ENCODE measurements at regions not wholly inside any gene's neighbourhood (a gene's known extent, or its start where the extent isn't known, plus 50 kb on each side); places are given as distances from the start of the nearest gene placed in this dataset.

DNA sequence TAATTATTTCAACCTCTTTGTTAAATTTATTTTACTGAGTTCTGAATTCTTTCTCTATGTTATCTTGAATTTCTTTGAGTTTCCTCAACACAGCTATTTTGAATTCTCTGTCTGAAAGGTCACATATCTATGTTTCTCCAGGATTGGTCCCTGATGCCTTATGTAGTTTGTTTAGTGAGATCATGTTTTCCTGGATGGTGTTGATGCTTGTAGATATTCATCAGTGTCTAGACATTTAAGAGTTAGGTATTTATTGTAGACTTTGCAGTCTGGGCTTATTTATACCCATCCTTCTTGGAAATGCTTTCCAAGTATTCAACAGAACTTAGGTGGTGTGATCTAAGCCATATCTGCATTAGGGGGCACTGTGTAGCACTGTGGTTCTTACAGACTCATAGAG is 70.2 kb upstream of the SLC27A6 start:
- Histone ChIP-seq H3K27me3 (ENCODE audit: insufficient read depth in 3 of 3, low read length in 2 of 3) (no peaks in the 10 kb centered on the region), H3K36me3 (ENCODE audit: insufficient read depth in 1 of 2, low read depth in 1 of 2) (no peaks in the 10 kb centered on the region), H3K27ac (no peak overlapping the region), H3K4me1 (no peaks in the 10 kb centered on the region), H3K9me3 (no peaks in the 10 kb centered on the region), H3K4me3 (no peak overlapping the region)
- intact Hi-C loops (cut with DNase I) = no loop called here
- no peak for TF ChIP-seq CTCF (IDR thresholded peaks at IDR 0.05)
- no peak for ATAC-seq
- DNase-seq = no peak

GRCh38 chr5:128896675-128897074 is 68.6 kb upstream of the SLC27A6 start:
- Histone ChIP-seq H3K36me3 (ENCODE audit: insufficient read depth in 1 of 2, low read depth in 1 of 2) (no peaks in the 10 kb centered on the region), H3K27ac (no peak overlapping the region), H3K4me1 (no peaks in the 10 kb centered on the region), H3K27me3 (ENCODE audit: insufficient read depth in 3 of 3, low read length in 2 of 3) (no peaks in the 10 kb centered on the region), H3K9me3 (no peaks in the 10 kb centered on the region), H3K4me3 (no peak overlapping the region)
- intact Hi-C loops (cut with DNase I) = no loop called here
- 86 to 91% (median 90%) methylated on average over 2 of the region's 2 CpGs for WGBS, 3 donors
- ATAC-seq (no peak), DNase-seq (no peak)
- no peak for TF ChIP-seq CTCF (IDR thresholded peaks at IDR 0.05)

- no peak for ATAC-seq
- no peak for TF ChIP-seq CTCF (IDR thresholded peaks at IDR 0.05)
- intact Hi-C loops (cut with DNase I) = loop anchor here in 1 of 2 donors (10.0 kb wide), 1 partner anchor 221 kb away; no protein-coding TSS in a partner anchor
- DNase-seq = no peak
- WGBS, 3 donors = 77 to 82% (median 81%) methylated on average over 5 of the region's 5 CpGs
- Histone ChIP-seq H3K36me3 (ENCODE audit: insufficient read depth in 1 of 2, low read depth in 1 of 2) (no peaks in the 10 kb centered on the region), H3K9me3 (no peaks in the 10 kb centered on the region), H3K27ac (no peak overlapping the region), H3K4me3 (no peak overlapping the region), H3K27me3 (ENCODE audit: insufficient read depth in 3 of 3, low read length in 2 of 3) (no peaks in the 10 kb centered on the region), H3K4me1 (no peaks in the 10 kb centered on the region)
Measured at GRCh38 chr5:128903550-128903949, 61.7 kb upstream of the SLC27A6 start.

DNA sequence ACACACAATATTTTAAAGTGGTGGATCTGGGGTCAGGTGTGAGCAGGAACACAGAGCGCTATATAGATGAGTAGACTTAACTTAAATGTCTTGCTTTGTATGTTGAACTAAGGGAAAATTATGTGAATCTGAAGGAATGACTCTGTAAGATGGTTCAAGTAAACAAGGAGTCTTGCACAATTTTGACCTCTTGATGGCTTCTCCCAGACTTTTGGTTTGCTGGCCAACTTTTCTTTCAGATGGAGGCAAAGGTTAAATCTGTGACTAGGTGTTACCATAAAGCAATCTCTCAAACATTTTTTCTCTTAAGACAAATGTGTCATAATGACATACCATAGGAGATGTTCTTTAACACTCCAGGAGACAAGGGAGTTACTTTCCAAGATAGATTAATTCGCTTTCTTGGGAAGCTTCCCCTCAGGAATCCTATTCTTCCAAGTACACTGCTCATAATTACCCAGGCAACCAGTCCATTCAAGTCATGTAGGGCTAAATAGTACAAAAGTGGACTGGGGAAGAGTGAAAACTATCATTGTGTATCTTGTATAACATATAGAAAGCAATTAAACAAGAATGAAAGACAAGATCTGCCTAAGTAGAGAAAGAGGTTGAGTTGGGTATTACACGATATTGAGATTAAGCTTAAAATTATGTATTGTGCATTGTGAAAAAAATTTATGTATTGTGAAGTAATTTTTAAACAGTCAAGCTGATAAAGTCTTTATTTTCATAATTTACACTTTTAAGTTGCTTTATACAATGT is 60.3 kb upstream of the SLC27A6 start:
- 67 to 71% (median 69%) methylated on average over 3 of the region's 3 CpGs for WGBS, 3 donors

More for the DNA sequence above, 60.3 kb upstream of the SLC27A6 start:
- no peak for ATAC-seq
- Histone ChIP-seq H3K4me3 (no peak overlapping the region), H3K9me3 (no peaks in the 10 kb centered on the region), H3K4me1 (no peaks in the 10 kb centered on the region), H3K36me3 (ENCODE audit: insufficient read depth in 1 of 2, low read depth in 1 of 2) (no peaks in the 10 kb centered on the region), H3K27ac (no peak overlapping the region), H3K27me3 (ENCODE audit: insufficient read depth in 3 of 3, low read length in 2 of 3) (no peaks in the 10 kb centered on the region)
- intact Hi-C loops (cut with DNase I) = loop anchor here (5.0 to 10.0 kb wide), 2 partner anchors 220 to 862 kb away; no protein-coding TSS in a partner anchor
- TF ChIP-seq CTCF (IDR thresholded peaks at IDR 0.05) = no peak
- DNase-seq = no peak
